ENCODE measurements at regions not wholly inside any gene's neighbourhood (a gene's known extent, or its start where the extent isn't known, plus 50 kb on each side); places are given as distances from the start of the nearest gene placed in this dataset.

- TF ChIP-seq CTCF (IDR thresholded peaks at IDR 0.05) = no peak
- no peak for TF ChIP-seq POLR2A (IDR thresholded peaks at IDR 0.05)
These were observed 263.8 kb upstream of the ATP10A start for GRCh38 chr15:26126819-26127387.
